ENCODE measurements at regions not wholly inside any gene's neighbourhood (a gene's known extent, or its start where the extent isn't known, plus 50 kb on each side); places are given as distances from the start of the nearest gene placed in this dataset.

DNA sequence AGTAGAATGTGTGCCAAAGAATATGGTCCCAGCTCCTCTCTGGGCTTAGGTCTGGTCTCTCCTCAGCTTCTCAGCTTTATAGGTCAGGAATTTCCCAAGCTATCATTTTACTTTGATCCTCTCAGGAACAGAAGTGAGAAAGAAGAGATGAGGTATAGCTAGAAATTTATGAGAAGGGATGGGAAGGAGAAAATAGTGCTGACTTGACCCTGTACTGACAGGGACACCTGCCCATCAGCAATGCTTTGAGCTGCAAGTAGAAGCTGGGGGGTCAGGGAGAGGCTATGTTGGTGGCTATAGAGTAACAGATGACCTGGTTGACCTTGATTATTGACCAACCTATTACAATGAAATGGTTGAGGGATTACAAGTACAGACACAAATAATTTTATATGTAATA, 75.0 kb downstream of the XCL2 start:
- TF ChIP-seq, protein P1, sequence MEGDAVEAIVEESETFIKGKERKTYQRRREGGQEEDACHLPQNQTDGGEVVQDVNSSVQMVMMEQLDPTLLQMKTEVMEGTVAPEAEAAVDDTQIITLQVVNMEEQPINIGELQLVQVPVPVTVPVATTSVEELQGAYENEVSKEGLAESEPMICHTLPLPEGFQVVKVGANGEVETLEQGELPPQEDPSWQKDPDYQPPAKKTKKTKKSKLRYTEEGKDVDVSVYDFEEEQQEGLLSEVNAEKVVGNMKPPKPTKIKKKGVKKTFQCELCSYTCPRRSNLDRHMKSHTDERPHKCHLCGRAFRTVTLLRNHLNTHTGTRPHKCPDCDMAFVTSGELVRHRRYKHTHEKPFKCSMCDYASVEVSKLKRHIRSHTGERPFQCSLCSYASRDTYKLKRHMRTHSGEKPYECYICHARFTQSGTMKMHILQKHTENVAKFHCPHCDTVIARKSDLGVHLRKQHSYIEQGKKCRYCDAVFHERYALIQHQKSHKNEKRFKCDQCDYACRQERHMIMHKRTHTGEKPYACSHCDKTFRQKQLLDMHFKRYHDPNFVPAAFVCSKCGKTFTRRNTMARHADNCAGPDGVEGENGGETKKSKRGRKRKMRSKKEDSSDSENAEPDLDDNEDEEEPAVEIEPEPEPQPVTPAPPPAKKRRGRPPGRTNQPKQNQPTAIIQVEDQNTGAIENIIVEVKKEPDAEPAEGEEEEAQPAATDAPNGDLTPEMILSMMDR (IDR thresholded peaks at IDR 0.05), result no peak
- no peak for TF ChIP-seq POLR2A (IDR thresholded peaks at IDR 0.05)

All from adrenal gland (tissue), 5 donors.